HL-60 (cell line): ENCODE measurements at regions not wholly inside any gene's neighbourhood (a gene's known extent, or its start where the extent isn't known, plus 50 kb on each side); places are given as distances from the start of the nearest gene placed in this dataset.

Experiments
- DNase-seq, 2 experiments: peaks; one replicate each; pipeline ENCODE4 v3.0.0-alpha.2; 2010 to 2020; ENCODE audit warnings: low read depth in 1 of 2, low spot score in 1 of 2
- H3K27ac ChIP-seq: fragments of 250-450 bp; sonication (Bioruptor Pico); replicated peaks from 2 replicates; pipeline ENCODE4 v1.5.1; 2020; ENCODE audit warnings: mild to moderate bottlenecking, moderate library complexity
- H3K27me3 ChIP-seq: fragments of 250-450 bp; sonication (Bioruptor Pico); 2 replicates; pipeline ENCODE4 v1.5.1; 2021; ENCODE audit warnings: mild to moderate bottlenecking, moderate library complexity; ENCODE audit not compliant: insufficient read depth, poor library complexity, severe bottlenecking
- H3K4me3 ChIP-seq: replicated peaks from 2 replicates; pipeline ENCODE4 v1.5.1; 2011; ENCODE audit warnings: mild to moderate bottlenecking, control low read depth, low read length; ENCODE audit not compliant: insufficient read depth
- CTCF ChIP-seq: IDR thresholded peaks from one replicate; pipeline ENCODE4 v1.5.1; 2011; ENCODE audit warnings: low read length, control low read depth, inconsistent platforms; ENCODE audit not compliant: insufficient read depth
- GABPA ChIP-seq: IDR thresholded peaks from 2 replicates; pipeline ENCODE4 v1.6.1; 2012; ENCODE audit warnings: low read depth
- POLR2AphosphoS5 ChIP-seq: IDR thresholded peaks from 2 replicates; pipeline ENCODE4 v1.6.1; 2012; ENCODE audit warnings: low read depth
- REST ChIP-seq: IDR thresholded peaks from 2 replicates; pipeline ENCODE4 v1.6.1; 2012; ENCODE audit warnings: low read depth; ENCODE audit not compliant: insufficient replicate concordance
- SPI1 ChIP-seq: IDR thresholded peaks from 2 replicates; pipeline ENCODE4 v1.6.1; 2012; ENCODE audit warnings: low read depth, mild to moderate bottlenecking, borderline replicate concordance

- DNase-seq: no peak
- no peak for TF ChIP-seq SPI1
- TF ChIP-seq CTCF: no peak
- TF ChIP-seq POLR2AphosphoS5: no peak
- TF ChIP-seq REST: no peak
- TF ChIP-seq GABPA: no peak
- Histone ChIP-seq H3K27ac (no peak overlapping the region), H3K4me3 (no peak overlapping the region), H3K27me3 (no peaks in the 10 kb centered on the region)
Observed at GRCh38 chr1:209023790-209024189, 559.7 kb upstream of the CAMK1G start.

DNA sequence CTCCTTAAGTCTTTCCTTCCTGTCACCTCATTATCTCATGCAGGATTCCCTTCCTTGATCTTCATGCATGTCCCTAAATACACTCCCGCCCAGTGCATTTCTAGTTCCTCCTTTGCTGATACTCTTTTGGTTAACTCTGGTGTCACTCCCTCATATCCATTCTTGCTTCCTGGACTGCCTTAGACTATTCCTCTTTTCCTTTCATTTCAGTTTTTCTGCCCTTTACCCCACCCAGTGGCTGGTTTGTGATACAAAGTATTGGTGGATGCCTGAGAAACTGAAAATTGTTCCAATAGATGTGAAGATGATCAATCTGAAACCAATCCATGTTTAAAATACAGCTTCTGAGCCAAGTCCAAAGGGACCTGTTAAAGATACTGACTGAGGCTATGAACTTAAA lies 553.8 kb upstream of the CAMK1G start:
- Histone ChIP-seq H3K27me3 (no peaks in the 10 kb centered on the region), H3K27ac (no peak overlapping the region), H3K4me3 (no peak overlapping the region)
- DNase-seq: no peak
- TF ChIP-seq REST: no peak

- Histone ChIP-seq H3K4me3 (no peak overlapping the region), H3K27me3 (no peaks in the 10 kb centered on the region), H3K27ac (no peak overlapping the region)
- DNase-seq: no peak
- TF ChIP-seq CTCF (no peak), SPI1 (no peak), GABPA (no peak), REST (no peak), POLR2AphosphoS5 (no peak)
Observed at GRCh38 chr1:209030454-209031167, 552.9 kb upstream of the CAMK1G start.
